ENCODE measurements at regions not wholly inside any gene's neighbourhood (a gene's known extent, or its start where the extent isn't known, plus 50 kb on each side); places are given as distances from the start of the nearest gene placed in this dataset.

GRCh38 chr2:54360055-54360792 is 95.9 kb upstream of the SPTBN1 start:
- no peak for DNase-seq

GRCh38 chr2:54364409-54364808 is 91.7 kb upstream of the SPTBN1 start:
- no peak for DNase-seq

GRCh38 chr2:54365661-54366060 is 90.5 kb upstream of the SPTBN1 start:
- no peak for DNase-seq

DNA sequence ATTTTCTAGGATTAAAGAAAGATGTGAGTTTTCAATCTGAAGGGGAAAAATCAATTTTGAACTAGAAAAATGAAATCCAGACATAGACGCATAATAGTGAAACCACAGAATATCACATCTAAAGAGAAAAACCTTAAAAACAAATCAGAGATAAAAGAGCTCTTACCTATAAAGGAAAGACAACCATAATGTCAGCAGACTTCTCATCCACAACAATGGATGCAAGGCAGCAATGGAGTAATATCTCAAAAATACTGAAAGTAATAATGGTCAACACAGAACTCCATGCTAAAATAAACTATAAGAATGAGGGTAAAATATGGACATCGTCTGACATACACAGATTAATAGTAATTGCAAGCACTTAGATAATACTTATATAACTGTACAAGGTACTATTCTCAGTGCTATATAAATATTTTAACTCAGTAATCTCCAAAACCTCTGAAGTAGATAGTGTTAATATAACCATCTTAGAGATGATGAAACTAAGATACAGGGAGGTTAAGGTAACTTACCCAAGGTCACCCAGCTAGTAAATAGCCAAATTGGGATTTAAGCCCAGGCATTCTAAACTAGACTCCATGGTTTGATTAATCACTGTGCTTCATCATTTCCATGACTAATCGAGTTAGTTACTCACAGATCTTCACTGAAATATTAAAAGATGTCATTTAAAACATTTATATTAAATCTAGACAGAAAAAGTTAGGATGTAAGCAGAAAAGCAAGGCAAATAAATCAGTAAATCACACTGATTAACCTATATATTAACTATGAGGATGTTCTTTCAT is 89.4 kb upstream of the SPTBN1 start:
- DNase-seq: no peak

GRCh38 chr2:54370405-54371104 is 85.6 kb upstream of the SPTBN1 start:
- no peak for DNase-seq

DNA sequence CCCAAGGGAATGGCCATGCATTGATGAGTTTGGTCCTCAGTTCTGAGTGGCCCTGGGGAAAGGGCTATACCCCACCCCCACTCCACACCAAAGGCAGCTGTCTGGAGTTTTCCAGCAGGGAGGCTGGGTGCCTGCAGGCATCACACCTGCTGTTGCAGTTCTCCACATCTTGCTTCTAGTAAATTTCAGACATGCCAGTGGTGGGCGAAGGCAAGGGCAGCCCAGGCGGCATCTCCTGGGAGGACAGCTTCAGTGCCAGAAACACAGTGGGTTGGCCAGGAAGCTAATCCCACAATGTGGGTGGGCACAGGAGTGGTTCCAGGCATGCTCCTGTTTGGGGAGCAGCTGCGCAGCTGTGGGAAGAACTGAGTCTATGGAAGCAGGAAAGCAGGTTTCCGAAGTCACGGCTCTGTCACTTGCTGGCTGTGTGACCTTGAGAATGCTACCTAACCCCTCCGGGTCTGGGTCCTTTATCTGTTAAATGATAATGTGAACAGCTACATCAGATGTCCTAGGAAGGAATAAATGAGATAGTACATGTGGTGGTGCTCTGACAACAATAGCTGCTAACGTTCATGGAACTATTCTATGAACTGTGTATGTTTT is 84.6 kb upstream of the SPTBN1 start:
- no peak for DNase-seq

DNA sequence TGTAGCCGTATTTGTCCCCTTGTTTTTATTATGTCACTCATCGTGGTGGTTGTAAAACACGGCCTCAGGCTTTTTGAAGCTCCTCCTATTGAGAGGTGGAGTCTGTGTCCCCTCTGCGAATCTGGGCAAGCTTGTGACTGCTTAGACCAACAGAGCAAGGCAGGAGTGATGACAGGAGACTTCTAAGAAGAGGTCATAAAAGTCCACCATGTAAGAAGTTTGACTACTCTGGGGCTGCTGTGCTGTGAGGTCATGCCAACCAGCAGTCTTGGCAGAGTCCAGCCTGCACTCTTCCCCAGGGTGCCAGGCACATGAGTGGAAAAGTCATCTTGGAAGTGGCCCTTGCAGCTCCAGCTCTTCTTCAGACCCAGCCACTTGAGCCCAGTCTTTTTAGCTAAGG is 83.8 kb upstream of the SPTBN1 start:
- no peak for DNase-seq

DNA sequence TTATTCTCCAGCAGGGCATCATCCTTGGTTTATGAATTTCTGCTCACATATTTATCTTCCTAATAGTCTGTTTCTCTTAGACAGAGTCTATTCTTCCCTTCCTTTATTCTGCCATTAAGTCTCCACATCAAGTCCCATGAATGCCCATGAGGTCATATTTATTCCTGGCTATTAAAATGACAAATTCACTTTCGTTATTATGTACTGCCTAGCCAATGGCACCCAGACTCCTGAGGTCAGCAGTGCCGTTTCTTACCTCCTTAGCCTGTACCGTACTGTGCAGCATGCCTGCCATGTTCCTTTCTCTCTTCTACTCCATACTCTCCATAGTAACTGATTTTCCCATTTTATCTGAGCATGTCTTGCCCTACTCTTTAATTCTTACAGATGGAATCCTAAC is 82.3 kb upstream of the SPTBN1 start:
- DNase-seq: no peak

- DNase-seq: no peak
Measured at GRCh38 chr2:54374591-54375364, 81.3 kb upstream of the SPTBN1 start.

DNA sequence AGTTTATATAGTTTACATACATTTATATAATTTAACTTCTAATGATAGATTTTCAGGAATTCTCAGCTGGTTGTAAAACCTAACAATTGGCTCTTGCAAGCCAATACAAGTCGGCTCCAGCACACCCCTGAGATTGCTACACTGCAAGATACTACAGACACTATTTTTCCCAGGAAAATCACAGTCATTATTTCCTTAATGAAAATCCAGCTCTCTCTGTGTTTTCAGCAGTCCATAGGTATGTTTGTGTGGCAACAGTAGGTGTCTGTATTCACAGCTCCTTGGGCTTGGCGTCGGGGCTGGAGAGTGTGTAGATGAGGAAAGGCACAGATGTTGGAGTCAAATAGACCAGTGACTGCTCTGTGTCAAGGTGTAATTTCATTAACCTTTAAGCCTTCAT is 78.7 kb upstream of the SPTBN1 start:
- DNase-seq: no peak

DNA sequence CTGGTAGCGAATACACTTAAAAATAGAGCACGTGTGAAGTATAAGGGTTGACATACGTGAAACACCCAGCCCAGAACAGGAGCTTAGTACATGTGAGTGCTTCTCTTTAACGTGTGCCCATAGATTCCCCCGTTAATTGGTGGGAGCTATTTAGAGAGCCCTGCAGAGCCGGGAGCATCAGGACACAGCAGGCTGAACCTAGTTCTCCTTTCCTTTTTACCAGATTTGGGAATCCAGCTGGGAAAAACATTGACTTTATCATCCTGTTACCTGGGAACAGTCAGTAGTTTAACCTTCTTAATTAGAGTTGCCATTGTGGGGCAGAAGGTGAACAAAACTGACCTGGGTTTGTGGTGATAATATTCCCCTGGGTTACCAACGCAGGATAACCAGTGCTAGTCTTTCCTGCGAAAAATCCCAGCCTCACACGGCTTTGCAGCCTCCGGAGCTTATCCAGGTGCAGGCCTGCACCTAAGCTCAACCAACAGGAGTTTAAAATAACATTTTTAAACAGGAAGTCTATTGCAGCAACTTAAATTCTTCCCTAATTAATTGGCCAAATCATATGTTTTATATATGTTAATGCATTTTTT is 78.1 kb upstream of the SPTBN1 start:
- no peak for DNase-seq

DNA sequence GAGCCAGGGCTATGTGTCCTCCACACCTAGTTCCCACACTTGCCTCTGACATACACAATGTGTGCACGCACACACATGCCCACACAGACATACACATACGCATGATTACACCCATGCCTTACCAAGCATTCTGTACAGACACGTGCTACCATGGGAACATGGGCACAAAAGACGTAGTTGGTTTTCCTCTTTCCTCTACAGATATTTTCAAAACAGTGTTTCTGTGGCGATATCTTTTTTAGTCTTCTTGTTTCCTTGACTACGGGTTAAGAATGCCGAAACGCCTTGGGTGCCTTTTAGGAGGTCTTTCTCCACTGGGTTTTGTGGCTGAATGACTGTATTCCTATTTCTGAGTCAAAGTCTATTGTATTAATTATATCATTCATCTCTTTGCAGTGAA is 75.5 kb upstream of the SPTBN1 start:
- DNase-seq: no peak

DNA sequence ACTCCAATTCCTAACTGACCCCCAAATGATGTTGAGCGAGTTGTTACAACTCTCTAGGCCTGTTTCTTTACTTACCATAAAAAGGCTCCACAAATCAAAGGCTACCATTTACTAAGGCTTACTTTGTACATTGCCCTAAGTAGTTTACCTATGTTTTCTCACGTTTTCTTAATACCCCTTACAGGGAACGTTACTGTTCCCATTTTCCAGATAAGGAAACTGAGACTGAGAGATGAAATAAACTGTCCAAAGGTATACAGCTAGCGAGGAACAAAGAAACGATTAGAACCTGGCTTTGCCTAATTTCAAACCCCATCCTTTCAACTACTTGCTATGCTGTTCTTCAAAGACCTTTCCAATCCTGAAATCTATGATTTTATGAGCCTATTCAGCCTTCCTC is 74.8 kb upstream of the SPTBN1 start:
- DNase-seq: no peak

- no peak for DNase-seq
Measured at GRCh38 chr2:54382601-54383000, 73.5 kb upstream of the SPTBN1 start.

- no peak for DNase-seq
Measured at GRCh38 chr2:54384301-54385203, 71.6 kb upstream of the SPTBN1 start.

- DNase-seq: no peak
Measured at GRCh38 chr2:54385271-54385670, 70.9 kb upstream of the SPTBN1 start.

GRCh38 chr2:54386585-54386984 is 69.5 kb upstream of the SPTBN1 start:
- DNase-seq: no peak

DNA sequence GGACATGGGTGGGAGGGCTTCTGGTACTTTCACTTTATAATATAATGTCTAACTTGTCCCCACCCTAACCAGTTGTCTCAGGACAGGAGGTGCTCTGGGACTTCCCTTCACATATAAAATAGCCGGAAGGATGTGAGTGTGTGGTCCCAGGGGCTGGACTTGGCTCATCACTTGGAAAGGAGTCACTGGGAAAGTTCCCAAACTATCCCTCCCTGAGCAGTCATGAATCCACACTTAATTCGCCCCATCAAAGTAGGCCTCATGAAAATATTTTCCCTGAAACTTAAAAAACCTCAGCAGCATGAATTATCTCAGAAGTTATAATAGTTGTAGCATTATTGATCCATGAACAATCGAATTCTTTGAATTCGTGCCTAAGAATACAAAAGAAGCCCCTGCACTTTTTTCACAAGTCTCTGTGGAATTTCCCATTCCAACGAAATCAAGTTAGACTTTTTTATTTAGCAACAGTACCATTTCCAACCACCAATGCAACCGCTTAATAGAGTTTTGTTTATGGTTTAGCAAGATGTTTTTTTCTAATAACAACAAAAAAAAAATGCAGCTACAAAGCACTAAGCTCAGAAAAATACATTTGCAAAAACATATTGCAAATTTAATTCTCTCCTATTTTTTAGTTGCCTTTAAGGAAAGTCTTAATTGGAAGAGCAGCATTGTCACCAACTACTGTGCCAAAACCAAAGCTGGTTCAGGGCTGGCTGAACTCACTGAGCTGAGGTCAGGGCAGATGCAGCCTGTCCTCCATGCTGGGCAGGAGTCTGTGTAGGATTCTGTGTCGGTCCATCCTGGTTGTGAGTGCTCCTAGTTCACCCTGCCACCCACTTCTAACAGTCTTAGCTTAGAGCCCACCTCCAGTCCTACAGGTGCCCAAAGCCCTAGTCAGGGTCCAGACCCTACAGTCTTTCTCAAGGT is 68.8 kb upstream of the SPTBN1 start:
- no peak for DNase-seq

DNA sequence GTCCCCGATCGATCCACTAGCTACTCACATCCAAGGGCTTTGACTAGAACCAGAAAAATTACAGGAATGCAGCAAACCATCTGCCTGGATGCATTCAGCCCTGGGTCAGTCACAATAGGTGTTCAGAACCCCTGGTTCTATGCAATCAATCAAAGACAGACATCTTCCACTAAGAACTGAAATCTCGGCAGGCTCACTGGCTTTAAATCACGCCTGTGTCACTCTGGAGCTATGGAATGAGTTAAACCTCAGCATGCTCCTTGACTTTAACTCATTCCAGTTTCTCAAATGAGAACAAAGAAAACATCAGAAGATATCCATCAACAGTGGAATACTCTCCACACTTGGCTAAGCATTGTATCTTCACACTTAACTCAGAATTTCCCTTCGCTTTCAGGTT is 68.1 kb upstream of the SPTBN1 start:
- no peak for DNase-seq
